Adrenal gland (tissue), 9 donors: ENCODE measurements at regions not wholly inside any gene's neighbourhood (a gene's known extent, or its start where the extent isn't known, plus 50 kb on each side); places are given as distances from the start of the nearest gene placed in this dataset.

Source experiments
- DNase-seq, 7 donors: peaks; one replicate each; pipeline ENCODE4 v3.0.0-alpha.2; 2019 to 2020
- H3K27ac ChIP-seq, 5 donors: fragments of 200-600 bp; sonication (generic) in 4 of 5; 1 replicate in 3 of 5; 2 replicates in 2 of 5; pipeline versions ENCODE4 v1.5.1 to v1.8.0; 2016 to 2020; ENCODE audit warnings: mild to moderate bottlenecking in 1 of 5
- H3K27me3 ChIP-seq: fragments of 200-600 bp; 2 replicates; pipeline ENCODE4 v1.8.0; 2021
- H3K36me3 ChIP-seq, 2 donors: fragments of 200-600 bp; replicated peaks in 1 of 2; 1 replicate in 1 of 2; 2 replicates in 1 of 2; pipeline versions ENCODE4 v1.5.1 to v1.8.0; 2018 to 2022
- H3K4me1 ChIP-seq, 2 donors: fragments of 200-600 bp; replicated peaks in 1 of 2; 1 replicate in 1 of 2; 2 replicates in 1 of 2; pipeline versions ENCODE4 v1.5.1 to v1.8.0; 2018 to 2021
- H3K4me3 ChIP-seq, 4 donors: fragments of 200-600 bp; sonication (generic) in 3 of 4; one replicate each; pipeline ENCODE4 v1.5.1; 2016 to 2018
- H3K9me3 ChIP-seq, 3 donors: fragments of 200-600 bp; sonication (generic) in 1 of 3; replicated peaks in 1 of 3; 1 replicate in 2 of 3; 2 replicates in 1 of 3; pipeline versions ENCODE4 v1.5.1 to v1.8.0; 2016 to 2021
- POLR2A ChIP-seq, 2 donors: fragments of 450-650 bp; IDR thresholded peaks; one replicate each; pipeline ENCODE4 v1.6.1; 2017; ENCODE audit warnings: antibody characterized with exemption in 2 of 2, mild to moderate bottlenecking in 2 of 2, moderate library complexity in 1 of 2
- WGBS, 4 donors: extraction: QIAGEN DNeasy Blood & Tissue Kit in 2 of 4; methylation state at CpG; one replicate each; pipeline versions ENCODE4 v1.1.5 to v1.1.7; 2013 to 2017; 5-methylcytosine and 5-hydroxymethylcytosine counted together
- intact Hi-C, 2 donors: fragments of 100-400 bp; cut with DNase I; formaldehyde crosslinking; loops; one replicate each; pipeline versions ENCODE4 v1.14.1 to v1.15.0; 2022 to 2023
- TF ChIP-seq, protein P1 (sequence below), 6 experiments: fragments of 450-650 bp in 4 of 6; fragments of 200-600 bp in 2 of 6; sonication (generic) in 1 of 6; IDR thresholded peaks; 1 replicate in 5 of 6; 2 replicates in 1 of 6; pipeline versions ENCODE4 v1.5.1 to v1.8.0; 2016 to 2021; ENCODE audit warnings: antibody characterized with exemption in 6 of 6, mild to moderate bottlenecking in 2 of 6, moderate library complexity in 1 of 6
- donor health status: healthy with polysubstance abuse.
- donor health status: Bipolar disorder and iron deficiency.
- donor health status: DM: yes; HTN: yes; CAD: no.
- donor health status: DM: no; HTN: no; CAD: no.
- donor health status: DM: no; HTN: no; CAD: no.

DNA sequence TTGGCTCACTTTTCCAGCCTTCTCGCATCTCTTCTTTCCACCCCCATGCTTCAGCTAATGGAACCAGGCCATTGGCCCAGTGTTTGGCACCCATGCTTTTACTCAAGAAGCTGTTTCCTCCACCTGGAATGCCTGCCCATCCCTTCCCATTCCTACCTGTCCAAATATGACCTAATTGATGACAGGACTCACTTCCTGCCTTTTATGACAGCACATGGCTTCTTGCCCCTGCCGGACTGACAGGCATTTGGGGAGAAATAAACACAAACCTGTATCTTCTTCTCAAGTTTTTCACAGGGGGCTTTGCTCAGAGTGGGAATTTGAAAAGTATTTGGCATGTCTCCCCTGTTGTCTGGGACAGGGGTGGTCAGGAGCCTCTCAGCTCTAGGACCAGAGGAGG is 120.1 kb downstream of the ABHD5 start:
- H3K27ac ChIP-seq, result no peak overlapping the region
- intact Hi-C loops, result no loop called here
- no peaks in the 10 kb centered on the region for H3K27me3 ChIP-seq
- no peak for TF ChIP-seq POLR2A (IDR thresholded peaks at IDR 0.05)
- TF ChIP-seq, protein P1, sequence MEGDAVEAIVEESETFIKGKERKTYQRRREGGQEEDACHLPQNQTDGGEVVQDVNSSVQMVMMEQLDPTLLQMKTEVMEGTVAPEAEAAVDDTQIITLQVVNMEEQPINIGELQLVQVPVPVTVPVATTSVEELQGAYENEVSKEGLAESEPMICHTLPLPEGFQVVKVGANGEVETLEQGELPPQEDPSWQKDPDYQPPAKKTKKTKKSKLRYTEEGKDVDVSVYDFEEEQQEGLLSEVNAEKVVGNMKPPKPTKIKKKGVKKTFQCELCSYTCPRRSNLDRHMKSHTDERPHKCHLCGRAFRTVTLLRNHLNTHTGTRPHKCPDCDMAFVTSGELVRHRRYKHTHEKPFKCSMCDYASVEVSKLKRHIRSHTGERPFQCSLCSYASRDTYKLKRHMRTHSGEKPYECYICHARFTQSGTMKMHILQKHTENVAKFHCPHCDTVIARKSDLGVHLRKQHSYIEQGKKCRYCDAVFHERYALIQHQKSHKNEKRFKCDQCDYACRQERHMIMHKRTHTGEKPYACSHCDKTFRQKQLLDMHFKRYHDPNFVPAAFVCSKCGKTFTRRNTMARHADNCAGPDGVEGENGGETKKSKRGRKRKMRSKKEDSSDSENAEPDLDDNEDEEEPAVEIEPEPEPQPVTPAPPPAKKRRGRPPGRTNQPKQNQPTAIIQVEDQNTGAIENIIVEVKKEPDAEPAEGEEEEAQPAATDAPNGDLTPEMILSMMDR (IDR thresholded peaks at IDR 0.05), result no peak
- no peaks in the 10 kb centered on the region for H3K36me3 ChIP-seq
- DNase-seq, result no peak
- no peaks in the 10 kb centered on the region for H3K4me1 ChIP-seq
- no peak overlapping the region for H3K4me3 ChIP-seq
- no peaks in the 10 kb centered on the region for H3K9me3 ChIP-seq
- WGBS, 4 donors, result 87 to 92% (median 90%) methylated on average over 2 of the region's 2 CpGs

DNA sequence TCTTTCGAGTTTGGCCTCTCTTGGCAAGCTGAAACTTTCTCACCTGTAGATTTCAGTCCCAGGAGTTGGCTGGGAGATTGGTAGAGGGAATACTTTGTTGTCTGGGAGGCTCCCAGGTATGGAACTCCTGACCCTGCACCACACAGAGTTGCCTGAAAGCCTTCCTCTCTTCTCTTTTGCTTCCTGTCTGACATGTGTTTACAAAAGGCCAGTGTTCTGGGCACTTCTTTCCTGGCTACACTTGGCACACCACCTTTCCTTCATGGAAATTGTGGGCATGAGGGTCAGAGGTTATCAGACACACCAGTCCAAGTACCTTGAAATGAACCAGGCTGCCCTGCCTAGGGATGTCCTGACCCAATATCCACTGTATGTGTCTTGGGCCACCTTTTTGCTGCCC is 123.7 kb downstream of the ABHD5 start:
- intact Hi-C loops, result no loop called here
- TF ChIP-seq POLR2A (IDR thresholded peaks at IDR 0.05), result no peak
- TF ChIP-seq, protein P1 (IDR thresholded peaks at IDR 0.05), result no peak
- H3K4me1 ChIP-seq, result no peaks in the 10 kb centered on the region
- no peaks in the 10 kb centered on the region for H3K9me3 ChIP-seq
- H3K27ac ChIP-seq, result no peak overlapping the region
- 44 to 76% (median 58%) methylated on average over 1 of the region's 1 CpG for WGBS, 4 donors
- DNase-seq, result no peak
- H3K27me3 ChIP-seq, result no peaks in the 10 kb centered on the region
- H3K4me3 ChIP-seq, result no peak overlapping the region
- H3K36me3 ChIP-seq, result no peaks in the 10 kb centered on the region

DNA sequence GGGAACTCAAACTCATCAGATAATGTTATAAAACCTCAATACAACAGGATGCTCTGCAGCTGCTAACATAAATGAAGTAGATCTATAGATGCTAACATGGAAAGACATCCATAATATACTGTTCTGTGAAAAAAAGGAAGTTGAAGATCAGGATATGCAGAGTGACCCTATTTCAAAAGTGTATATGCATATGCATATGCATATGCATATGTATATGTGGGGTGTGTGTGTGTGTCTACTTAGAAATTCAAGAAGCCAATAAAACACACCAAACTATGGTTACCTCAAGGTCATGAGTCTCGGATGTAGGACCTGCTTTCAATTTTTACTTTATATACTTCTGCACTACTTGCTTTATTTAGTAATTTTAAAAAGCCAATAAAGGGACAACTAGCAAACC is 125.6 kb downstream of the ABHD5 start:
- 63 to 77% (median 70%) methylated on average over 1 of the region's 1 CpG for WGBS, 4 donors
- intact Hi-C loops, result no loop called here
- H3K36me3 ChIP-seq, result no peaks in the 10 kb centered on the region
- H3K4me1 ChIP-seq, result no peaks in the 10 kb centered on the region
- no peak overlapping the region for H3K4me3 ChIP-seq
- no peak for TF ChIP-seq POLR2A (IDR thresholded peaks at IDR 0.05)
- TF ChIP-seq, protein P1 (IDR thresholded peaks at IDR 0.05), result no peak
- DNase-seq, result no peak
- no peaks in the 10 kb centered on the region for H3K9me3 ChIP-seq
- no peak overlapping the region for H3K27ac ChIP-seq
- H3K27me3 ChIP-seq, result no peaks in the 10 kb centered on the region

DNA sequence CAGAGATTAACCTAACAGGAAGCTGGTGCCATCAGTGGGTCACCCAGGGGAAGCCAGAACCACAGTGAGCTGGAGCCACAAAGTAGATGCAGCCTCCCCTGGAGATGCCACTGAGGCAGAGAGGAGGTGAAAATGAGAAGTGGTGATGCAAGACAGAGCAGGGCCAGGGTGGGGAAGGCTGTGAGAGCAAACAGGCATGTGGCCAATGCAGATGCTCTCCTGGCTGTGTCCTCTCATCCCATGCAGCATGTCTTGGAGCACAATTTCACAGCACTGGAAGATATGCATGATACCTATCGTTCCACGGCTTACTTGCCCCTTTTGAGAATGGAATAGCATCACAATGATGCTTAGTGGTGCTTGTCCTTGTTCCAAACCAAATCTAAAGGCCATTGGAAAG is 126.3 kb downstream of the ABHD5 start:
- TF ChIP-seq, protein P1 (IDR thresholded peaks at IDR 0.05), result no peak
- TF ChIP-seq POLR2A (IDR thresholded peaks at IDR 0.05), result no peak
- H3K9me3 ChIP-seq, result no peaks in the 10 kb centered on the region
- no peaks in the 10 kb centered on the region for H3K36me3 ChIP-seq
- DNase-seq, result no peak
- intact Hi-C loops, result no loop called here
- H3K27ac ChIP-seq, result no peak overlapping the region
- H3K27me3 ChIP-seq, result no peaks in the 10 kb centered on the region
- H3K4me1 ChIP-seq, result no peaks in the 10 kb centered on the region
- 82 to 98% (median 88%) methylated on average over 2 of the region's 2 CpGs for WGBS, 4 donors
- no peak overlapping the region for H3K4me3 ChIP-seq
